NOMO-1 (cell line): ENCODE measurements at regions not wholly inside any gene's neighbourhood (a gene's known extent, or its start where the extent isn't known, plus 50 kb on each side); places are given as distances from the start of the nearest gene placed in this dataset.

ENCODE experiments used
- DNase-seq, 2 experiments: peaks; one replicate each; lab custom pipeline; 2025; ENCODE audit not compliant: unreplicated experiment in 2 of 2; lab: John Stamatoyannopoulos, UW

GRCh38 chr18:64233851-64234250, 85.0 kb upstream of the LINC00305 start:
- DNase-seq = no peak

- no peak for DNase-seq
Measured at GRCh38 chr18:64220941-64221340, 72.1 kb upstream of the LINC00305 start.

- DNase-seq = no peak
Measured at GRCh38 chr18:64219517-64219916, 70.6 kb upstream of the LINC00305 start.

- no peak for DNase-seq
Measured at GRCh38 chr18:64210401-64210949, 61.6 kb upstream of the LINC00305 start.

- DNase-seq = no peak
Measured at GRCh38 chr18:64208516-64208915, 59.6 kb upstream of the LINC00305 start.

- DNase-seq = no peak
Measured at GRCh38 chr18:64207820-64208219, 58.9 kb upstream of the LINC00305 start.

GRCh38 chr18:64203295-64203694, 54.4 kb upstream of the LINC00305 start:
- DNase-seq = no peak

- DNase-seq = no peak
Measured at GRCh38 chr18:64202863-64203262, 54.0 kb upstream of the LINC00305 start.

- no peak for DNase-seq
Measured at GRCh38 chr18:64202210-64202836, 53.4 kb upstream of the LINC00305 start.

- no peak for DNase-seq
Measured at GRCh38 chr18:64201781-64202180, 52.9 kb upstream of the LINC00305 start.

GRCh38 chr18:64199581-64199980, 50.7 kb upstream of the LINC00305 start:
- DNase-seq = no peak
